Neural cell (in vitro differentiated cells): ENCODE measurements at regions not wholly inside any gene's neighbourhood (a gene's known extent, or its start where the extent isn't known, plus 50 kb on each side); places are given as distances from the start of the nearest gene placed in this dataset.

Experiments
- CTCF ChIP-seq: fragments of 450-650 bp; IDR thresholded peaks from 2 replicates; pipeline ENCODE4 v1.5.1; 2014; ENCODE audit warnings: antibody characterized with exemption, mild to moderate bottlenecking, moderate library complexity; ENCODE audit not compliant: poor library complexity, severe bottlenecking
- EZH2 ChIP-seq: fragments of 200-600, 300-800 bp; shearing (Covaris generic), sonication (generic); IDR thresholded peaks from 2 replicates; pipeline ENCODE4 v1.6.1; 2014; ENCODE audit warnings: antibody characterized with exemption, low read length, borderline replicate concordance, mild to moderate bottlenecking; ENCODE audit not compliant: insufficient read depth, poor library complexity, severe bottlenecking
- POLR2AphosphoS5 ChIP-seq: IDR thresholded peaks from 2 replicates; pipeline ENCODE4 v1.6.1; 2012
- RAD21 ChIP-seq: fragments of 450-650 bp; conservative IDR thresholded peaks from 2 replicates; pipeline ENCODE4 v1.6.1; 2014; ENCODE audit warnings: antibody characterized with exemption, mild to moderate bottlenecking, moderate library complexity

DNA sequence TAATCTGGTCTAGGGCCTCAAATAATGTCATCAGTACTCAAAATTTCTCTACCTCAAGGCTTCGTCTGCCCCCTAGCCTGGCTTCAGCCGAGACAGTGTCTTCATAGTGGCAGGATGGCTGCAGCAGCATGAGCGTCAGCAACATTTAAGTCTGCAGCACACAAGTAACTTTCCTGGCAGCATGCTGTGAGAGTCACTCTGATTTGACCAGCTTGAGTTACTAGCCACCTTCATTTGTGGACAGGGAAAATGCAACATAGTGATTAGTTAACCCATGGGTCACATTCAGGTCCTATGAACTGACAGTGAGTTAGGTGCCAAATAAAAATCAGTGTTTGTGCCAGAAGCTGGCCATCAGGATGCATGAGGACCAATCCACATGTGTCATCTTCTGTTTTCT, 209.9 kb upstream of the SLC35B3 start:
- TF ChIP-seq CTCF (no peak), RAD21 (no peak), EZH2 (no peak), POLR2AphosphoS5 (no peak)
